HG03097 (cell line): ENCODE measurements at regions not wholly inside any gene's neighbourhood (a gene's known extent, or its start where the extent isn't known, plus 50 kb on each side); places are given as distances from the start of the nearest gene placed in this dataset.

ENCODE experiments used
- ATAC-seq: cut with Tn5 transposase; IDR thresholded peaks from one replicate; pipeline ENCODE4 v1.9.1; 2021; ENCODE audit not compliant: unreplicated experiment, low FRiP score

DNA sequence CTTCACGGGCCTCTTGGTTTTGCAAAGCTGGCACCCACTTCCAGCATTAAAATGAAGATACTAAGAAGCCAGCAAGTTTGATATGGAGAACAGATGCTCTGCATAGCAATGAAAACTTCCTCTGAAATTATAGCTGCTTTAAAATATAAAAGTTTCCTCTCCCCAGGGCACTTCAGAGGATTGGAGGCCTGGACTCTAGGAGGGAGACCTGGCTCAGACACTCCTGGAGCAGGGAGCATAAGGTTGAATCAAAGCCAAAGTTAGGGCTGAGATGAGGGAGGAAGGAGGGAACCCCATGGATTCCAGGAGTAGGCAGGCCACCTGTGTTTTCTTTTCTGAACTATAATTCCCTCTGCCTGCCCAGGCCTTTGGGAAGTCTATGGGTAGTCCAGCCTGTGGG lies 176.0 kb upstream of the RPL38 start:
- ATAC-seq: no peak

DNA sequence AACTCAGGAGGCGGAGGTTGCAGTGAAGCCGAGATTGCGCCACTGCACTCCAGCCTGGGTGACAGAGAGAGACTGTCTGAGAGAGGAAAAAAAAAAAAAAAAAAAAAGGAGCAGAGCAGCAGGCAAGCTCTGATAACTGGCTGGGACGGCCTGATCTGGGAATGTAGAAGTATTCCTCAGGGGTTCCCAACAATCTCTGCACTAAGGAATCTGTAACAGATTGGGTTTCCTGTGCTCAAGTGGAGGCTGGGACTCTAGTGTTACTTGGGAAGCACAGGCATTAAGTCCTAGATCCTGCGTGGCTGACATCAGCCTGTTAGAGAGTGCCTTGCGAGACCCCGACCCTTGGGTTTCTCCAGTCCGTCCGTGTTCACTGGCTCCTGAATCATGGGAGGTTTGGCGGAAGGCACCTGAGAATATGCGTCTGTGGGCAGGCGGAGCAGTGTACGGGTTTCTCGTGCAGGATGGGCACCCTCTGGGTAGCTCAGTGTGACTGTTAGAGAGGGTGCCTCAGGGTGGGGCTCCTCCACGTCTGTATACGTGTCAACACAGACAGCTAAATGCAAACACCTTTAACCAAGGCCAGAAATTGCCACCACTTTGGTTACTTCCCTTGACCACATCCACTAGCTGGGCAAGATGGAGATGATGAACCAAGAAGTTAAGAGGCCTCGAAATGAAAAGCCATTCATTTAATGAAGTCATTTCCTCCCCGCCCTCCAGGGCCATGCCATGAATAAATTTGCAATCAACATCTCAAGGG lies 174.9 kb upstream of the RPL38 start:
- ATAC-seq: no peak

- no peak for ATAC-seq
These were observed 172.0 kb upstream of the RPL38 start for GRCh38 chr17:74031316-74032090.

- no peak for ATAC-seq
These were observed 171.3 kb upstream of the RPL38 start for GRCh38 chr17:74032222-74032621.

- ATAC-seq: no peak
These were observed 166.2 kb upstream of the RPL38 start for GRCh38 chr17:74037320-74037719.

GRCh38 chr17:74040291-74040690 lies 163.2 kb upstream of the RPL38 start:
- no peak for ATAC-seq

DNA sequence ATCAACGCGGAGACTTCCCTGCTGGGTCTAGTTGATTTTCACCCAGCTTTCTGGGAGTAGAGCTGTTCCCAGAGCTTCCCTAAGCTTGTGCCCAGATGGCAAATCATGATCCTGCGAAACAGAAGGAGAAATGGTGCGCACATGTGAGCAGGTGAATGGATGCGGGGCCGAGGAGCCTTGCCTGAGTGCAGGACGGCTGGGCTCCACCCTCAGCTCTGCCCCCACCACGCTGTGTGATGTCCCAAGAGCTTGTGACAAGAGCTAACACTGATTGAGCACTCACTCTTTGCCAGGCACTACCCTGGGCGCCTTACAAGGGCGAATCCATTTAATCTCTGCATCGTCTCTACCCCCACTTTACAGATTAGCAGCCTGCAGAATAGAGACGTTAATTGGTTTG lies 162.7 kb upstream of the RPL38 start:
- ATAC-seq: no peak

GRCh38 chr17:74041869-74042640 lies 161.4 kb upstream of the RPL38 start:
- ATAC-seq: no peak

DNA sequence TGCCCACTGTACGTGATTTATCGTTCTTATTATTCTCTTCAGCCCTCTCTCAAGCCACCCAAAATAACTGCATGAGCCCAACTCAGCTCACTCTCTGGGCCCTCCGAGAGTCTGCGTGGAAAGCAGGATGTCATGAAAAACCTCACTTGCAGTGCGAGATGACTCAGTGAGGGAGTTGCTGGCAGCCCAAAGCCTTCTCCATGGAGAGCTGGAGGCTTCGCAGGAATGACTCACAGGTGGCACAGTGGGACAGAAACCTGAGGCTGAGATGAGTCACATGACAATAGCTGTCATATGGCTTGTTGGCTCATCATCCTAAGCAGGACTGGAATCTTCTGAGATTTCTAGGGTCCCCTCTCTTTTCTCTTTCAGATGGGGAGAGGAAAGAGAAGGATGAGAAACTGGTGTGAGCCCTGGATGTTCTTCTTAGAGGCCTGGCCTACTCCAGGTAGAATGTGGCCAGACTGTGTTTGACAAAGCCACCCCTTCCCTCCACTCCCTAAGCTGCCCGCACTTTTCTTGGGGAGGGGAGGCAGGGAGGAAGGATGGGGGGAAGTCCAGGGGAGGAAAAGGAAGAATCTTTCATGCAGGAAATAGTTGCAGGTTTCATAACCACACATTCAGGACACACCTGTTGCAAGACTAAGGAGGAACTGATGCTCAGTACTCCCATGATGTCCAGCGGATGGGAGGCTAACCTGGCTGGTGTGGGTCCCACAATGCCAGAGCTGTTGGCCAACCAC lies 160.6 kb upstream of the RPL38 start:
- no peak for ATAC-seq

DNA sequence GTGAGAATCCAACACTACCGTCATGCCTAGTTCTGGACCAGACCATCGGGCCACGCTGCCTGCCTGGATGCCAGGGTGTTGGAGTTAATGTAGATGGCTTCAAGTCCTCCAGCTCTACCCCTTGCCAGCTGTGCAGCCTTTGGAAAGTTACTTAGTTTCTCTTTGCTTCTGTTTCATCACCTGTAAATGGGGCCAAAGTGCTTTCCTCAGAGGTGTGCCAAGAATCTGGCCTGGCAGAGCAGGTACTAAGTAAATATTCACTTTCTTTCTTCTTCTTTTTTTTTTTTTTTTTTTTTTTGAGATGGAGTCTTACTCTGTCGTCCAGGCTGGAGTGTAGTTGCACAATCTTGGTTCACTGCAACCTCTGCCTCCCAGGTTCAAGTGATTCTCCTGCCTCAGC lies 159.5 kb upstream of the RPL38 start:
- no peak for ATAC-seq

DNA sequence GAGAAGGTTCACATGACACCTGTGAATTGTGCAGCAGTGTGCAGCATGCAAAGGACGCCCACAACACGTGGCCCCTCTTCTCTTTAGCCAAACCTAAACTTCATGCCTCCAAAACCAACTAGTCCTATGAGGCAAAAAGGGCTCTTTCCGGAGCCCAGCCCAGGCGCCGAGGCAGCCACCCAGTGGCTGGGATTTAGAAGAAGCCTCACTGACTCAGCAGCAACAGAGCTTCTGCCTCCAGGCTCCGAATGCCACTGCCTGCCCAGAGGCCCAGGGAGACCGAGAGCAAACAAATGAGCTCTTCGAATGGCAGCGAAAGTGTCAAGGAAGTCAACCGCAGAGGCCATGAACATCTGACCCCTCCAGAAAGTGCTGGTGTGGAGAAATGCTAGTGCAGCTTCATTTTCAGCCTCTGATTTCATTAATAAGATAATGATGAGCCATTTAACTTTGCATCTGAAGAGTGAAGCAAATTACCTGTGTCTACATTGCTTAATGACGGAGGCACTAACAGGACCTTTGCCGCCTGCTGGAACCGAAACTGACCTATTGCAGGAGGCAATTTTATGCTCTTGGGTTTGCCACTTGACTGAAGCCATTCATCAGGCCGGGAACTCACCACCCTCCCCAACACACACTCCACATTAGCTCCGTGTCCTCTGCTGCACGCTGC lies 157.7 kb upstream of the RPL38 start:
- ATAC-seq: no peak

DNA sequence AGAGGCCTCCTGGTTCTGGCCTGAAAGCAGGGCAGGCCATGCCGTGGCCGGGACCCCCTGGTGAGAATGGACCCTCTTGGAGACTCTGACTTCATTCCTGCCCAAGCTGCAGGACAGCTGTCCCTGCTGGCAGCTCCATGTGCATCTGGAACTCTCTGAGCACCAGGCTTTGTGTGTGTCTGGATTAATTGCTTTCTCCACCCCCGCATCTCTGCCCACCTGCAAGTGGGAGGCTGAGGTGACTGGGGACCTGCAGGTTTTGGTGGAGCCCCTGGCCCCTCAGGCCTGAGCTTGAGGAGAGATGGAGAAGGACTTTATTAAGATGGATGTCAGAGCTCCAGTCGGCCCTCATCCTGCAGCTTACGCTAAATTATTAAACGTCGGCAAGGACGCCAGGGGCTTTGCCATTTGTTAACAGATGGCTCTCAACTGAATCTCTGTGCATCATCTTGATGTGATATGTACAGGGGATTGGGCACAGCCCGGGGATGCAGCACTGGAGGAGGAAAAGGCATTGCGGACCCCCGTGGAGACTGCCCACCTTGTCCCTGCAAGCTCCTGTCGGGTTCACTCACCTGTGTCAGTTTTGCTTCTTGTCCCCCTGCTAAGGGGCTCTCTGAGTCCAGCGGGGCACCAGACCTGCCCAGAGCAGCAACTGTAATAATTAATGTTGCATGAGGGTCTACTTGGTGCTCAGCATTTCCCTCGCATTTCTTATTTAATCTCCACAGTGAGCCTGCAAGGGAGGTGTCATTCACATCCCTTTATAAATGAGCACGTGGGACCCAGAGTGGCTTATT lies 154.1 kb upstream of the RPL38 start:
- no peak for ATAC-seq

- ATAC-seq: no peak
These were observed 153.5 kb upstream of the RPL38 start for GRCh38 chr17:74049967-74050458.

- ATAC-seq: no peak
These were observed 152.1 kb upstream of the RPL38 start for GRCh38 chr17:74051348-74051747.

DNA sequence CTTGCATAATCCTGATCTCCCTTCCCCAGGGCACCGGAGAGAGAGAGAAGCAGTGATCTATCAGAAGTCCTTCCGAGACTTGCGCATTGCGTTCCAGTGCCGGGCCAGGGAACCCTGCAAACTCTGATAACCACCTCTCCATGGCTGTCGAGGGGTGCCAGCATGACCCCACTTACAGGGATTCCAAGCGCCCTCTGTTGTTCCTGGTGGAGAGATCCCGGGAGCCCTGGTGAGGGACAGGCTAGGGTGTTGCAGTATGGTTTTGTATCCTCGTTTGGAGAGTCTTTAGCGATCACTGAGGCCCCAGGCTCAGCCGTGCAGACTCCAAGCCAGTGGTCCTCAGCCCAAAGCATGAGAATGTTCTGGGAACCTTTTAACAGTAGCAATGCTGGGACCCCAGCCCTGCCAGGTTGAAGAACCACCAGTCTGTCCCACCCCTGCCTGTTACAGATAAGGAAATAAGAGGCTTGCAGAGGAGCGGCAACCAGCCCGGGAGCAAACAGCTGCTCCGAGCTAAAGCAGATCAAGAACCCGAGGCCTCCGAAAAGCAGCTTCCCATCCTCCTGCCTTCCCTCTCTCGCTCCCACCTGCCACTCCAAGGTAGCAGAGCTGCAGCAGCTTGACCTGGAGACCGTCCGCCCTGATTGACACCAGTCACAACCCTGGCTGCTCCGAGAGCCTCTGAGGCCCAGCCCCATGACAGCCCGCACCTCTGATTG lies 150.3 kb upstream of the RPL38 start:
- no peak for ATAC-seq

DNA sequence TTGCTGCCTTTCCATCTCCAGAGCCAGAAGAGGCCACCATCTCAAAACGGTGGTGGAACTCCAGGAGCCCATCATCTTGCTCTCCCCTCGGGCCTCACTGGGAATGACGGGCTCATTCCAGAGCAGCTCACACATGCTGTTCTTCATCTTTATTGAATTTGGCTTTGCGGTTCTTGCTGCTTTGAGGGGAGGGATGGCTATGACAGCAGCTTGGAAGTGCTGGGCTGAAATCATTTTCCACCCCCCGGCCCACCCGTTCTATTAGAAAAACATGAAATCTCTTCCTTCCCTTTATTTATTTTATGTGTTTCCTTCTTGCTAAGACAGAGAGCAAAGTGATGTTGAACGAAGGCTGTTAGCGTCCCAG lies 149.8 kb upstream of the RPL38 start:
- no peak for ATAC-seq

- no peak for ATAC-seq
These were observed 149.2 kb upstream of the RPL38 start for GRCh38 chr17:74054249-74054648.

DNA sequence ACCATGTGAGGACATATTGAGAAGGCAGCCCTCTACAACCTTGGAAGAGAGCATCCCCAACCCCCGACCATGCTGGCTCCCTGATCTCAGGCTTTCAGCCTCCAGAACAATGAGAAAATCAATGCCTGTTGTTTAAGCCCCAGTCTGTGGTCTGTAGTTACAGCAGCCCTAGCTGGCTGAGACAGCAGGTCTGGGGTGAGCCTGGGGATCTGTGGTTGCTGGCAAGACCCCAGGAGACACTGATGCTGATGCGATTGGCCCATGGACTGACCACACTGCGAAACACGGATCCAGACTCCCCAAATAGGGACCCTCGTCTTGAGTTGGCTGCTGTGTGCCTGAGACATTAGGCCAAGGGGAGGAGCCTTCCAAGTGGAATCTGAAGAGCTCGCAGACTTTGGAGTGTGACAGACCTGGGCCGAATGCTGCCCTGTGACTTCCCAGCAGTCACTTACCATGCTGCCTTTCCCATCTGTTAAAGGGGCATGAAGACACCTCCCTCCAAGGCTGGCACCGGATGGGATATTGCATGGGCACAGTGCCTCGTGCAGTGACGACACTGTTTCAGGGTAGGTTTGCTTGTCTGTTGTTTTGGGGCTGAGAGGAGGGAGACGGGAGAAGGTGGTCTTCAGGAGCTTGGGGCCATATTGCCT lies 147.8 kb upstream of the RPL38 start:
- no peak for ATAC-seq
